Left lung (tissue), 4 donors: ENCODE measurements at regions not wholly inside any gene's neighbourhood (a gene's known extent, or its start where the extent isn't known, plus 50 kb on each side); places are given as distances from the start of the nearest gene placed in this dataset.

ENCODE experiments used
- ATAC-seq: fragments of 200-7000 bp; cut with Tn5 transposase; one replicate; pipeline ENCODE4 v1.9.1; 2020; ENCODE audit warnings: moderate library complexity
- DNase-seq, 4 donors: peaks; one replicate each; pipeline ENCODE4 v3.0.0-alpha.2; 2013 to 2020
- H3K27ac ChIP-seq, 2 donors: fragments of 200-600 bp; sonication (generic) in 1 of 2; one replicate each; pipeline versions ENCODE4 v1.5.0 to v1.8.0; 2020 to 2021
- H3K27me3 ChIP-seq, 2 donors: fragments of 200-600 bp; sonication (generic) in 1 of 2; one replicate each; pipeline versions ENCODE4 v1.5.0 to v1.8.0; 2020 to 2021
- H3K36me3 ChIP-seq, 2 donors: fragments of 200-600 bp; sonication (generic) in 1 of 2; one replicate each; pipeline versions ENCODE4 v1.5.0 to v1.8.0; 2020 to 2021
- H3K4me1 ChIP-seq, 2 donors: fragments of 200-600 bp; one replicate each; pipeline ENCODE4 v1.8.0; 2021
- H3K4me3 ChIP-seq, 2 donors: fragments of 200-600 bp; sonication (generic) in 1 of 2; one replicate each; pipeline versions ENCODE4 v1.5.0 to v1.8.0; 2020 to 2021; ENCODE audit warnings: mild to moderate bottlenecking in 1 of 2
- H3K9me3 ChIP-seq, 2 donors: fragments of 200-600 bp; sonication (generic) in 1 of 2; one replicate each; pipeline versions ENCODE4 v1.5.0 to v1.8.0; 2020 to 2021
- intact Hi-C, 2 donors: fragments of 100-400 bp; cut with DNase I; formaldehyde crosslinking; loops; one replicate each; pipeline versions ENCODE4 v1.11.2 to v1.14.2; 2022
- TF ChIP-seq, protein P1 (sequence below), 2 donors: fragments of 200-600 bp; sonication (generic) in 1 of 2; IDR thresholded peaks; one replicate each; pipeline versions ENCODE4 v1.5.0 to v1.8.0; 2021; ENCODE audit warnings: antibody characterized with exemption in 2 of 2
- donor health status: DM: no; HTN: yes; CAD: no.
- donor health status: DM: no; HTN: no; CAD: no.

DNA sequence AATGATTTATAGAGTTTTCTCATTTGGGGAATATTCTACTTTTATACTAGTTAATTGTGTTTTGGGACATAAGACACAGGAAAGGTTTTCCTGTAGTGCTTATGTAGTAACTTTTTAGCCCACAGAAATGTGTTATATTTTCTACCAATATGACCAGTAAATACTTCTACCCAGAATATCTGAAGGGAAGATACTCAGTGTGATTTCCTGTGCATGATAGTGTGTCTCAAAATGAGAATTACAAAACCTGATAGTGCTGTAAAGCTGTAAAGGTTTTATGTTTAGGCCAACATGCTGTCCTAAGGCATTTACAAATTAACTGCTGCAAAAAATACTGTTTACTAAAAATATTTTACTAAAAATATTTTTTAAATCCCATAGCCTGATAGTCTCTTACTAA is 126.8 kb downstream of the RXFP2 start:
- no peak for ATAC-seq
- TF ChIP-seq, protein P1, sequence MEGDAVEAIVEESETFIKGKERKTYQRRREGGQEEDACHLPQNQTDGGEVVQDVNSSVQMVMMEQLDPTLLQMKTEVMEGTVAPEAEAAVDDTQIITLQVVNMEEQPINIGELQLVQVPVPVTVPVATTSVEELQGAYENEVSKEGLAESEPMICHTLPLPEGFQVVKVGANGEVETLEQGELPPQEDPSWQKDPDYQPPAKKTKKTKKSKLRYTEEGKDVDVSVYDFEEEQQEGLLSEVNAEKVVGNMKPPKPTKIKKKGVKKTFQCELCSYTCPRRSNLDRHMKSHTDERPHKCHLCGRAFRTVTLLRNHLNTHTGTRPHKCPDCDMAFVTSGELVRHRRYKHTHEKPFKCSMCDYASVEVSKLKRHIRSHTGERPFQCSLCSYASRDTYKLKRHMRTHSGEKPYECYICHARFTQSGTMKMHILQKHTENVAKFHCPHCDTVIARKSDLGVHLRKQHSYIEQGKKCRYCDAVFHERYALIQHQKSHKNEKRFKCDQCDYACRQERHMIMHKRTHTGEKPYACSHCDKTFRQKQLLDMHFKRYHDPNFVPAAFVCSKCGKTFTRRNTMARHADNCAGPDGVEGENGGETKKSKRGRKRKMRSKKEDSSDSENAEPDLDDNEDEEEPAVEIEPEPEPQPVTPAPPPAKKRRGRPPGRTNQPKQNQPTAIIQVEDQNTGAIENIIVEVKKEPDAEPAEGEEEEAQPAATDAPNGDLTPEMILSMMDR (IDR thresholded peaks at IDR 0.05), result no peak
- intact Hi-C loops, result no loop called here
- H3K4me3 ChIP-seq, result no peak overlapping the region
- no peaks in the 10 kb centered on the region for H3K9me3 ChIP-seq
- no peak for DNase-seq
- no peaks in the 10 kb centered on the region for H3K27me3 ChIP-seq
- H3K36me3 ChIP-seq, result no peaks in the 10 kb centered on the region
- no peak overlapping the region for H3K27ac ChIP-seq
- peaks cover 0 to 5% of the 10 kb centered on the region in 2 donors for H3K4me1 ChIP-seq

DNA sequence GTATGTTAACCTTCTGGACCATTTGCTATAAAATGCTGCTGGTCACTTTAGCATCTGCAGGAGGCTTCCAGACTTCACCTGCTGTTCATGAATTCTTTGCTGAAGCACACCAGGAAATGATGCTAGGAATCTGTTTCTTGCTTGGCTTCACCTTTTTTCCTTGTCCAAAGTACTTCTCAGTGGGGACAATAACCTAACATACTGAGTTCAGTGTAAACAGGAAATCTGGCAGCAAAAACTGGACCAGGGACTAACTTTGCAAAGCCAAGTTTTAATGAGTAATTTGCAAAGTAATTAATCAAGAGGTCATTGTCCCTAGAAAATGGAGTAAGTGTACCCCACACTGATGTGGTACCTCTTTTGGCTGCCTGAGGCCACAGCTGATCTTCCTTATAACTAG is 128.4 kb downstream of the RXFP2 start:
- Histone ChIP-seq H3K4me1 (peaks cover 0 to 5% of the 10 kb centered on the region in 2 donors), H3K27ac (no peak overlapping the region), H3K4me3 (no peak overlapping the region), H3K36me3 (no peaks in the 10 kb centered on the region), H3K27me3 (no peaks in the 10 kb centered on the region), H3K9me3 (no peaks in the 10 kb centered on the region)
- intact Hi-C loops, result no loop called here
- DNase-seq (no peak), ATAC-seq (no peak)
- TF ChIP-seq, protein P1 (IDR thresholded peaks at IDR 0.05), result no peak

DNA sequence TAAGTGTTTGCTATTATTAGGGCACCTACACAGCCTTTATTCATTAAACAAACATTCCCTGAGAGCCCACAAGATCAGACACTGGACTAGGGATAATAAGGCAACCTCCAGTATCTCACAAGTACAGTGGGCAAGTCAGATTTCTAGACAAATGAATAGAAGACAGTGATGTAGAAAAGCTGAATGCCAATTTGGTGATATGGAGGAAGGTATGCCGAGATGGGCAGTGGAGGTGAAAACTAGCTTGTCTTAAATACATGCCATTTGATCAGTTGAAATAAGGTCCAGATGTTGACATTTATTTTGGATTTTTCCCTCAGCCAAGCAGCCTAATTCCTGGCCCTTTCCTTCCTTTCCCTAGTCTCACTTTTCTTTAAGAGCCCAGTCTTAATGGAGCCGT is 130.3 kb downstream of the RXFP2 start:
- DNase-seq, result no peak
- no peak overlapping the region for H3K4me3 ChIP-seq
- H3K27ac ChIP-seq, result no peak overlapping the region
- no peaks in the 10 kb centered on the region for H3K9me3 ChIP-seq
- TF ChIP-seq, protein P1 (IDR thresholded peaks at IDR 0.05), result no peak
- no peaks in the 10 kb centered on the region for H3K36me3 ChIP-seq
- no peak for ATAC-seq
- no peaks in the 10 kb centered on the region for H3K4me1 ChIP-seq
- intact Hi-C loops, result no loop called here
- no peaks in the 10 kb centered on the region for H3K27me3 ChIP-seq

DNA sequence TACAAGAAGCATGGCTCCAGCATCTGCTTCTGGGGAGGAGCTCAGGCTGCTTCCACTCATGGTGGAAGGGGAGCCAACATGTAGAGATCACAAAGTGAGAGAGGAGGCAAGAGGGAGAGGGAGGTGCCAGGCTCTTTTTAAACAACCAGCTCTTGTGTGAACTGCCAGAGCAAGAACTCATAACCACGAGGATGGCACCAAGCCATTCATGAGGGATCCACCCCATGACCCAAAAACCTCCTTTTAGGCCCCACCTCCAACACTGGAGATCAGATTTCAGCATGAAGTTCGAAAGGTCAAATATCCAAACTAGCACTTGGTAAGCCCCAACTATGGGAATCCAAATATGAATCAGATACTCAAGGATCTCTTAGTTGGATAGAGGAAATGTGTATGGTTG is 131.2 kb downstream of the RXFP2 start:
- H3K9me3 ChIP-seq, result no peaks in the 10 kb centered on the region
- intact Hi-C loops, result no loop called here
- H3K4me1 ChIP-seq, result no peaks in the 10 kb centered on the region
- H3K27ac ChIP-seq, result no peak overlapping the region
- DNase-seq, result no peak
- ATAC-seq, result no peak
- no peak overlapping the region for H3K4me3 ChIP-seq
- no peaks in the 10 kb centered on the region for H3K27me3 ChIP-seq
- H3K36me3 ChIP-seq, result no peaks in the 10 kb centered on the region
- TF ChIP-seq, protein P1 (IDR thresholded peaks at IDR 0.05), result no peak

DNA sequence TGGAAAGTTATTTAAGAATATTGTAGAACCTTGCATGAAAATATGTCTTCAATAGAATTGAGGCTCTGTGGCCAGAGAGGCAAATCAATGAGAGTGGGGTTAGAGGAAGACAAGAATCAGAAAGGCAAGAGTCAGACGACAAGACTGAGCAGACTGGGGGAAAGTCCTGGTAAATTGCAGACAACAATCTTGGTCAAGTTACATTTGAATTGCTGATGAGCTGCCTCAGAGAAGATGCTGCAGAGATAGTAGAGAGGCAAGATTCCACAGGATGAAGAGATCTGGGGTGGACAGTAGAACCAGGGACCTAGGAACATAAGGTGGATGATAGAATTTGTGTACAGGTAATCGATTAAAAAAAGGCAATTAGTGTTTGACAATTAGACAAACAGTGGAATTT is 133.8 kb downstream of the RXFP2 start:
- TF ChIP-seq, protein P1 (IDR thresholded peaks at IDR 0.05), result no peak
- no peak overlapping the region for H3K4me3 ChIP-seq
- H3K36me3 ChIP-seq, result no peaks in the 10 kb centered on the region
- no peaks in the 10 kb centered on the region for H3K27me3 ChIP-seq
- no peak for ATAC-seq
- no peaks in the 10 kb centered on the region for H3K9me3 ChIP-seq
- intact Hi-C loops, result no loop called here
- DNase-seq, result no peak
- H3K27ac ChIP-seq, result no peak overlapping the region
- peaks cover 0 to 7% of the 10 kb centered on the region in 2 donors for H3K4me1 ChIP-seq
